Ammon's horn (tissue), 1 donor: ENCODE measurements at regions not wholly inside any gene's neighbourhood (a gene's known extent, or its start where the extent isn't known, plus 50 kb on each side); places are given as distances from the start of the nearest gene placed in this dataset.
"Not testable (repeated sequence)": the region's sequence is repeated elsewhere in the genome, so short reads cannot be mapped to it uniquely, and the experiment has no call there.

Experiments
- DNase-seq: peaks from one replicate; pipeline ENCODE4 v3.0.0-alpha.2; 2016; ENCODE audit warnings: low spot score

DNA sequence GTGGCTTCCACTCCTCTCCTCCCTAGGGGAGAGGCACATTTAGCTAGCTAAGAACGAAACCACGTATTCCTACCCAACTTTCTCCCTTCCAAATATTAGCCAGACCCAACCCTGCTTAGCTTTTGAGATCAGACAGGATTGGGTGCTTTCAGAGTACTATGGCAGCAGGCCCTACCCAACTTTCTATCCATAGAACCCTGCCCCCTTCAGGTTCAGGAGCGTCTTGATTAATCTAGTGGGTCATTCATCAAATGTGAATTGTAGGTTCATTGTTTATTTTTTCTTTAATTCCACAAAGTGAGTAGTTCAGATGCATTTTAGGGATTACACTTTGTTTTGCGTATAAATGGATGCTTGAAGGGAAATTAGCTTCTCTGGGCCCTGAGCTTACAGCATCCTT, 188.3 kb downstream of the MIB1 start:
- DNase-seq = no peak

DNA sequence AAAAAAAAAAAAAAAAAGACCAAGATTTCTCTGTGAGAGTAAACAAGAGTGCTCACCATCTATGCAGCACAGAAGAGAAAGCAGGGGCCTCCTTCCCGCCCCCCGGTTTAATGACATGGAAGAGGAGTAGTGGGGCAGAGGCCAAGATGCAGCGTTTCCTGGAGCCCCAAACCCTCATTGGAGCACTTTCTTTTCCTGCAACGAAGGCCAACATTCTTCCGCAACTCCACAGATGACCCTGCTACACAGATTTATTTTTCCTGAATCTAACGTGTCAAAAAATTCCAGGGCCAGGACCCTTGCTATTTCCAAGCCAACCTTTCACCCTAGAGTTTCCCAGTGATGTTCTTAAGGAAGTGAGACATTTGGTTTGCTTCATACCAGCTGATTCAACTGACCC, 189.6 kb downstream of the MIB1 start:
- no peak for DNase-seq

DNA sequence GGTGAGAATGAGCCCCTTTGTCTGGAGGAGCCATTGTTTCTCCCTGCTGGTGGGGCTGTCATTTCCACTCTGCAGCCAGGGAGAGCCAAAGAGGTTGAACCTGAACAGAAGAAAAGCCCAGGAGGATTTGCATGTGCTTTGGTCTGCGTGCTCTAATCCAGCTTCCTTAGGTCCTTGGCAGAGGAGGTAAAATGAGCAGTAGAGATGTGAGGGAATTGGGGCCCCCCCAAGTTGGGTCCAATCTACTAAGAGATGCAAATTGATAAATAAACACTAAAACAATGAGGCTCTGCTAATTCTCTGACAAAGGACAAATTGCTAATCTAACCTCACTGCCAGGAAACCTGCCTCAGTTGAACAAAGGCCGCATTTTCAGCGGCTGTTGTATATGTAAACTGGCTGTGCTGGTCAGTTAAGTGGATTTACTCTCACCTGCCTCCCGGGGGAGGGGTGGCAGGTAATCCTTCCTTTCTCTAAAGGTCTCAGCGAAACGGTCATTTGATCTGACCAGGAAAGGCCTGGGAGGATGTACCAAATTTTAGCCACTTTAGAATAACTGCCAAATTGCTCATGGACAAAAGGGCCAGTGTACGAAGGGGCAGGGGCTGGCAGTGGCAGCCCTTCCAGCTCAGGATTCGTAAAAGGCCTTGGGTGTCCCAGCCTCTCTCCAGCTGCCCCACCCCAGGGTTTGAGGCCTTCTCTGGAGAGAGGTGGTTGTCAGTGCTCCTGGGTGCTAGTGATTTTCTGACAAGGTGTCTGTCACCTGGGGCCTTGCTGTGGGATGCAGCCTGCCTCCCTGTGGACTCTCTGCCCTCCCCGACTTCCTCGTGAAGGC, 193.6 kb downstream of the MIB1 start:
- no peak for DNase-seq

DNA sequence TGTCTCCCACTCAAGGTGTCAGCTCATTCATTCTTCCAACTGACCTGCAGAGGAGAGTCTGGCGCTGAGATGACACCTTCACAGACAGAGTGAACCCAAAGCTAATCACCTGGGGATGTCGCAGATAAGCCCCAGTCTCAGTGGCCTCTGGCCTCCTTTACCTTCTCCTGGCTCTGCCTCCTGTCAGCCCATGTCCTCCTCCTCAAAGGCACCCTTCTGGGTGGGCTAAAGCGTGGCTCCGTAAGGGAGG, 194.1 kb downstream of the MIB1 start:
- DNase-seq = no peak

DNA sequence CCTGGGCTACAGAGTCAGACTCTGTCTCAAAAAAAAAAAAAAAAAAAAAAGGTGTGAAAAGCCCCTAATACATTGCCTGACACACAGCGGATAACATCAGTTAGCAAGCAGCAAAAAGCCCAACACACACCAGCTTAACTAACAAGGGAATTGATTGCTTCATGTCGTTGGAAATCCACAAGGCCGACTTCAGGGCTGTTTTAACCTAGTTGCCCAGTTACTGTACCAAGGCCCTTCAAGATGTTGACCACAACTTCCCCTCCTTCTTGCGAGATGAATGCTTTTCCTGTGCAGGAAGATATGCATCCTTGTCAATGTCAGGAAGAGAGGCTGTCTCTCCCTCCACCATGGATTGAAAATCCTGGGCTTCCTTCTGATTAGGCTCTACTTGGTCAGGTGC, 202.9 kb downstream of the MIB1 start:
- DNase-seq = no peak

DNA sequence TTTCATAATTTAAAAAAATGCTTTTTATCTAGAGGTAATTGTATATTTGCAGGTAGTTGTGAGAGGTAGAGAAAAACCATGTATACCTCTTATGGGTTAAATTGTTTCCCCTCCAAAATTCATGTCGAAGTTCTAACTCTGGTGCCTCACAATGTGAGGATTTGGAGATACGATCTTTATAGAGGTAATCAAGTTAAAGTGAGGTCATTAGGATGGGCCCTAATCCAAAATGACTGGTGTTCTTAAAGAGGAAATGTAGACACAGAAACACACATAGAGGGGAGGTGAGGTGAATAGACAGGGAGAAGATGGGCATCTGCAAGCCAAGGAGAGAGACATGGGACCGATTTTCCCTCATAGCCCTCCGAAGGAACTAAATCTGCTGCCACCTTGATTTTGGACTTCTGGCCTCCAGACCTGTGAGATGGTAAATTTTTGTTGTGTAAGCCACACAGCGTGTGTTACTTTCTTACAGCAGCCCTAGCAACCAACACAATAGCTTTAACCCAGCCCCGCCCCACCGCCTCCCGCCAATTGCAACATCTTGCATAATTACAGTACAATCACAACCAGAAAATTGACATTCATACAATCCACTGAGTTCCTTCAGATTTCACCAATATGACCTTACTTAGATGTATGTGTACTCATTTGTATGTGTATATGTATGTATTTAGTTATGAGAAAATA, 208.9 kb downstream of the MIB1 start:
- DNase-seq = no peak

DNA sequence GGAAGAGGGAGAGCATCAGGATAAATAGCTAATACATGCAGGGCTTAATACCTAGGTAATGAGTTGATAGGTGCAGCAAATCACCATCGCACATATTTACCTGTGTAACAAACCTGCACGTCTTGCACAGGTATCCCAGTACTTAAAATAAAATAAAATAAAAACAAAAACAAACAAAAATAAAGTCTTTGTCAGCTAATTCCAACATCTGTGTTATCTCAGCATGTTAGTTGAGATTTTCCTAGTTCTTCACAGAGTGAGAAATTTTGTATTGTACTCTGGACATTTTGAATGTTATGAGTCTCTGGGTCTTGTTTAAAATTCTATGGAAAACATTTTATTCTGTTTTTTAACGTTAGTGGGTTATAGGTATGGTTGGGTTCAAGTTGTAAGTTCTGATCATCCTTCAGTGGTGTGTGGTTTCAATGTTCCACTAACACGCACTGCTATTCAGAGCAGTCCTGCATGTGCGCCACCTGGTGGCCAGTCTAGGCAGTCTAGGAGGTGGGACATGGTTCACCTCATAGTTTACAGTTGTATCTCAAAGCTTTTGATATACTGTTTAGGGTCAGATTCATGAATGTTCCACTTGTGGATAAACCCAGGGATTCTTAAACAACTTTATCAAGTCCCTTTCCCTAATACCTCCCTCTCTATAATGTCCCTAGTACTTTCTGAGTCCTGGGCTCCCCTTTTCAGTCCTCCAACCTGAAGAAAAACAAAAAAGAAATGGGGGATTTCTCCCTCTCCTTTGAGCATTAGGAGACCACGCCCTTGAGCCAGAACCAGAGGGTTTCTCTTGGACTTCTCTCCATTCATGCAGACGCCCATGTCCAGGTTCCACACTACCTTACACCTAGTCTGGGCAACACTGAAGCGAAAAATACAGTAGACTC, 213.4 kb upstream of the GATA6 start:
- peak; percentile 75 for DNase-seq

DNA sequence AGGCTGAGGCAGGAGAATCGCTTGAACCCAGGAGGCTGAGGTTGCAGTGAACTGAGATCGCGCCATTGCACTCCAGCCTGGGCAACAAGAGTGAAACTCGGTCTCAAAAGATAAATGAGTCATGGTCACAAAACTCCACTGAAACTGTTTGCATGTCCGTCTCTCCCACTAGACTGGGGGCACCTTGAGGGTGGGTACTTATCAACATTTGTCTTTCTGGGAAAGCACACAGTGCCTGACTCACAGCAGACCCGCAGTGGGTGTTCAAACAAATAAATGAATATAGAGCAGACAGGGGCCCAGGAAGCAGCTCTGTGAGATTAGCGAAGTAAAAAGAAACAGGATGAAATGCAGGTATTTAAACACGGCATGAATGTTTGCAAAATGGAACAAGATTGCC, 211.1 kb upstream of the GATA6 start:
- no peak for DNase-seq

DNA sequence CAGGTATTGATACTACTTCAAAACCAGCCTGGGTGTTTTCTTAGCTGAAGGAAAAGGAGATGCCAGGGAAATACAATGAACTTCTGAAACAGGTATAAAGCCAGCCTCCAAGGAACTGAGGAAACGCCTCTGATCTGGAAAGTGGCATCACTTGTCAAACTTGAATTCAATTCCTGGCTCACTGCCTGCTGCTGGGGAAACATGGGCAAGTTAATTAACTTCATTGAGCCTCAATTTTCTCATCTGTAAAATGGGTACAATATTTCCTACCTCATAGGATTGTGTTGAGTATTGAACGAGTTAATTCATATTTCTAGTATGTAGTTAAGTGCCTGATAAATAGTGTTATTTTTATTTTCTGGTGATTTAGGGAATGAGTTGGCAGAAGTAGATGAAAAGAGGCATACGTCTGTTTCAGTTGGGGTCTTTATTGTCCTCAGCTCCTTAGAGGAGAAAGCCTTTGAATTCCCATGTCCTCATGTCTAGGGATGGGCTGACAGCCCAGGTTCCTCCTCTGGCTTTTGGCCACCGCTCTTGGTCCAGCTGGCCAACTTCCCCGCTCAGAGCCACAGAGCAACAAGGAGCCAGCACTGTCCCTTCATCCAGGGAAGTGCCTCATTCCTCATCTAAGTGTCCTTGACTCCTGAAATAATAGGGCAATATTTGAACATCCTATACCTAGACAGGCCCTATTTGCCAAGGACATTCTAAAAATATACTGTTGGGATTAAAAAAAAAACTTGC, 210.5 kb upstream of the GATA6 start:
- DNase-seq = no peak

DNA sequence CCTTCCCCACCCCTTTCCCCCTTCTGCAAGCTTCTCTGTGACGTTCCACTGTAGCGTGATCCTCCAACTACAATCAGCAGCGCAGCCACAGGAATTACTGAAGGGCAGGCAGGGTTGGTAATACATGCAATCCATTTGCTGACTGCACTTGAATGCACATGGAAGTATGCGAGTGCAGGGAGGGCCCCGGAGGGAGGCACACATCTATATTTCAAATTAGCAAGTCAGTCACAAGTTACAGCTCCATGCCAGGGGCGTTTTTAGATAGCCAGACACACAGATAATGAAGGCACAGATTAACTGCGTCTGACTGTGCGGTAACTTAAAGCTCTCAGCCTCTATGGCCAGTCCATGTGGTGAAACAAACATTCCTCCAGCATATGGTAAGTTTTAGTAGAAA, 209.2 kb upstream of the GATA6 start:
- DNase-seq = no peak

DNA sequence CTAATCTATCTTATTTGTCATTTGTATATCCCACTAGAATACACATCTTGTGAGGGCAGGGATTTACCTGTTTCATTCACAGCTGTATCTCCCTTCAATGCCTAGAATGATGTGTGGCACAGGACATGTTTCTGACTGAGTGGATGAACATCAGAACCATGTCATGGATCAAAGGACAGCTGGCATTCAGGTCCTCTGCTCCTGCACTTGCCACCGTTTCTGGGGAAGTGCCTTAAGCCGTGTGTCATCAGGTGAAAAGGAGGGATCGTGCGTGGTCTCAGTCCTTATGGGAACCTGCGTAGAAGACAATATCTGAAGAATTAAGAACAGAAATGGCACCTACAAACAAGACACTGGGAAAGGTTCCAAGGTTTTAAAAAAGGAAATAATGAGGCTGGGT, 206.1 kb upstream of the GATA6 start:
- DNase-seq = no peak

DNA sequence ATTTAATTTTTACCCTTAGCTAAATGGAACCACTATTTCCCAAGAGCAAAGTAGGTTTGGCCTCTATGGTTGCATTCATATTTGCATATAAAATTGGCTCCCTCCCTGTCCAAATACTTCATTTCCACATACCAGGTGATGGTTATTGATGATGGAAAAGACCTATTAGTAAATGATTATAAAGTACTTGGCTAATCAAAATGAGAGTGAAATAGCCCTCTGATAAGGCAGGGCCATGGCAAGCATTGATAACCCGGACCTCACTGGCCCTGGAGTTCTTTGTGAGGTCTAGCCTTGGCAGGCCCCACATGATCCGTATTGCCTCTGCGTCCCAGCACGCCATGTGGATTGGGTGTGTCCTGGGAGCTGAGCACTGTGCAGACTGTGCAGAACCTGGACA, 201.1 kb upstream of the GATA6 start:
- no peak for DNase-seq

DNA sequence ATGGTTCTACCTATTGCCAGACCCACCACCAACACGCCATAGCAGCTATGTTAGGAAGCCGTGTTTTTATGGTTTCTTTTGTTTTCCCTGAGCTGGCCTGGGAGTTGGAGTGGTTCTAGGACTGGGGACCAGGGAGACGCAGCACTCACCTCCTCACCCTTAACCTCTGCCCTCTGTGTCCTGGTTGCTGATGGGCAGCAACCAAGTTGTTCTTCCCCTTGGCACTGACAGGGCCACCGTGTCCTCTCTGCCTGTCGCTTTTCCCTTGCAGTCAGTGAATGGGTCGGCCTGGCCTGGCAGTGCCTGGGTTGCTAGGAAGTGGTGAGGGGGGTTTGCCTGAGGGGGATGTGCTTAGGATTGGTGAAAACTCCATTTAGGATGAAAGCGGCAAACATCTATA, 197.1 kb upstream of the GATA6 start:
- DNase-seq = no peak

DNA sequence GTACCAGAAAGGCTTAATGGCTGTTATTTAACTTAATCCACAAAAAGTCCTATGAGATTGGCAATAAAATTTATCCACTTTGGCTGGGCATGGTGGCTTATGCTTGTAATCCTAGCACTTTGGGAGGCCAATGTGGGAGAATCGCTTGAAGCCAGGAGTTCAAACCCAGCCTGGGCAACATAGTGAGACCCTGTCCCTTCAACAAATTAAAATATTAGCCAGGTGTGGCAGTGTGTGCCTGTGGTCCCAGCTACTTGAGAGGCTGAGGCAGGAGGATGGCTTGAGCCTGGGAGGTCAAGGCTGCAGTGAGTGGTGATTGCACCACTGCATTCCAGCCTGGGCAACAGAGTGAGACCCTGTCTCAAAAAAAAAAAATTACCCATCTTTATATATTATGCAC, 193.4 kb upstream of the GATA6 start:
- not testable (repeated sequence) for DNase-seq

DNA sequence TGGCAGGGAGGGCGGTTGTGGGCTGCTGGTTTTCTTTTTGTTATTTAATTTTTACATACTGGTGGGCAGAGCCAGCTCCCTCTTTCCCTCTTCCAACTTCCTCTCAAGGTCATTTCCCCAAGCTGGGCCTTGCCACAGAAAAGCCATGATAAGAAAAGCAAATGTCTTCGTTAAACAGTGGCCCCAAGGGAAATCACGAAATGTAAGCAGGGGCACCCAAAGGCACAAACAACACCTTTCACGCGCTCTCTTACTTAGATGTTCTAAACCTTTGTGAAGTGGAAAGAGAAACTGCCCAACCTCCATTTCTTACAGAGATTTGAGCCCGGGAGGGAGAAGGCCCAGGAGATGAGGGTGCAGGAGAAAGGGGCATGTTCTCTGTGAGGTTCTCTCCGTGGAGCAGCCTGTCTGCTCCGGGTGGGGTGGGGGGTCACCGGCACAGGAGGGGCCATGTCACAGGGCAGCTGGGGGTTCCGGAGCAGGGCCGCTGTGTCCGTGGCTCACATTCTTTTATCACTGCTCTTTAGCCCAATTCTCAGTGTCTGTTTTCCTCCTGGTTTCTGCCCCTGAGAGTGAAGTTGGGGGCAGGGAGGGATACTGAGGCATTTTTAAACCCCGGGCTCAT, 190.7 kb upstream of the GATA6 start:
- no peak for DNase-seq

DNA sequence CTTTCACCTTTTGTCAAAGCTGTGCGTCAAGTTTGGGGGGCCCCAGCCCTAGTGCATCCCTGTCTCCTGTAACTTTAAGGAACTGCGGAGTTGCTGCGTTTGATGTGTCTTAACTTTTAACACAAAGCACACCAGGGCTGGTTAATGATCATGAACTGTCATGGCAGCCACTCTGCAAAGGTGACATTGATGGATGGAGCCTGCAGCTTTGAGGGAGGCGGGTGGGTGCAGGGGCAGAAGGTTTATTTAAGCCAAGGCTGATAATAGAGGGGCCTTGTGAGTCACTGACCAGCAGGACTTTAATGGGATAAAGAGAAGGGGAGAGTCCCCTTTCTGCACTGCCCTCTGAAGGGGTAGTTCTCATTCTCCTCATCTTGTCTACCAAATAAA, 190.2 kb upstream of the GATA6 start:
- no peak for DNase-seq

DNA sequence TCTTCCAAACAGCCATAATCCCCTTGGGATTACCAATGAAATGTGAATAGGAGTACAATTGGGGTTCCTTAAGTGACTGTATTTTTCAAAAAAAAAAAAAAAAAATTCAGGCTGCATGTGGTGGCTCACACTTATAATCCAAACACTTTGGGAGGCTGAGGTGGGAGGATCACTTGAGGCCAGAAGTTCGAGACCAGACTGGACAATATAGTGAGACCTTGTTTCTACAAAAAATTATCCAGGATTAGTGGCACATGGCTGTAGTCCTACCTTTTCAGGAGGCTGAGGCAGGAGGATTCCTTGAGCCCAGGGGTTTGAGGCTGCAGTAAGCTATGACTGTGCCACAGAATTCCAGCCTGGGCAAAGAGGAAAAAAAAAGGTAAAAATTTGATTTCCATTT, 189.6 kb upstream of the GATA6 start:
- no peak for DNase-seq

DNA sequence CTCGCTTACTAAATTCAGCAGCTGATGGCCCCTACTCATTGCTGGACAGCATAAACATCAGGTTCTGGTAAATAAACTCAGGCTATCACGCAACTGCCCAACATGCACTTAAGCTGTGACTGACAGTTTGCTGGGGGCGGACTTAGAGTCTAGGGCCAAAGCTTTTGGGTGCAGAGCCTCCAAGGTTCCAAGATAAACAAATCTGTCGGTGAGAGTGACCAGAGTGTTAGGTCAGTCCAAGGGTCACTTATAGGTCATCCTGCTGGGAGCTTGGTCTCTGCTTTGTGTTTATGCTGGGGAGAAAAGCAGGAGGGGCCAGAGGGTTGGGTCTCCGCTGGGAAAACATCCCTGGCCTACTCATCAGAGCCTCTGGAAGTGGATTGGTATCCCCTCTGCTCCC, 188.6 kb upstream of the GATA6 start:
- DNase-seq = no peak

DNA sequence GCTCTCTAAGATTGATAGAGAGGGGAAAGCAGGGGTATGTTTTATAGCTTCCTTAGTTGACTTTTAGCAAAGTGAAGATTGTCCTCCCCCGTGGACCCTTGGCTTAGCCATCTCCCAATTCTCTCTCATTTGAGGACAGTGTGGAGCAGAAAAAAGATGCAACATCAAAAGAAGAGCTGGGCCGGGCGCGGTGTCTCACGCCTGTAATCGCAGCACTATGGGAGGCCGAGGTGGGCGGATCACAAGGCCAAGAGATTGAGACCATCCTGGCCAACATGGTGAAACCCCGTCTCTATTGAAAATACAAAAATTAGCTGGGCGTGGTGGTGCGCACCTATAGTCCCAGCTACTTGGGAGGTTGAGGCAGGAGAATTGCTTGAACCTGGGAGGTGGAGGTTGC, 187.9 kb upstream of the GATA6 start:
- DNase-seq = not testable (repeated sequence)

DNA sequence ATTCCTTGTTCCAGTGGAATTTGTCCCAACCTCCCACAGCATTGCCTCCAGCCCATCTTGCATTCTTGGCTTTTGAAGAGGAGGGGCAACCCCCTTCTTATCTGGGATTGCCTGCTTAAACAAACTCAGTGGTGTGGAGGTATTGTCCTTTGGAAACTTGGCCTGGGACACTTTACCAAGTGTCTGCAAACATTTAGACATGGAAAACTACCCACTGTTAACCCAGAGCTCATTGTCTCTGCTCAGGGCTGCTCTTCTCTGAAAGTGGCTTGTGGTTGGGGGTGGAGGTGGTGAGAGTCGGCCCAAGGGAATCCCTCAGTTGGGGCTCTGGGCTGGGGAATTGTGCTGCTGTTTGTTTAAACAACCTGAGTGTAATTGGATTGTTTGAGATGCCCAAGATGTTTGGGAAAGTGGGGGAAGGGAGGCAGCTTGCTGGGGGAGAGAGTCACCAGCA, 178.3 kb upstream of the GATA6 start:
- DNase-seq = no peak

DNA sequence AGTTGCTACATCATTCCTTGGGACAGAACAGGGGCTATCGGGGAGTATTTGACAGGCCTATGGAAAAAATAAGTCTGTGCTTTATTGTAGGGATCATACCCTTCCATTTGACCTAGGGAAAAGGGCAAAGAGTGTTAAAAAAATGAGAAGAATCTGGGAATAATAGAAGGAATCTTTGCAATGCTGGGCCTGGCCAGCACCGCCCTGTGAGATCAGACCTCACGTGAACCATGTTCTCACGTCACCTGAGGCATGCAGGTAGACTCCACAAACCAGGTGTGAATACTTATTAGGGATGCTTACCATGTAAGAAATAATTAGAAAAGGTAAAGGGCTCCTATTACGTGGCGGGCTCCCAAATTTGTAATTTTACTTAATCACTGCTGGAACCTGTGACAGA, 177.5 kb upstream of the GATA6 start:
- DNase-seq = no peak

DNA sequence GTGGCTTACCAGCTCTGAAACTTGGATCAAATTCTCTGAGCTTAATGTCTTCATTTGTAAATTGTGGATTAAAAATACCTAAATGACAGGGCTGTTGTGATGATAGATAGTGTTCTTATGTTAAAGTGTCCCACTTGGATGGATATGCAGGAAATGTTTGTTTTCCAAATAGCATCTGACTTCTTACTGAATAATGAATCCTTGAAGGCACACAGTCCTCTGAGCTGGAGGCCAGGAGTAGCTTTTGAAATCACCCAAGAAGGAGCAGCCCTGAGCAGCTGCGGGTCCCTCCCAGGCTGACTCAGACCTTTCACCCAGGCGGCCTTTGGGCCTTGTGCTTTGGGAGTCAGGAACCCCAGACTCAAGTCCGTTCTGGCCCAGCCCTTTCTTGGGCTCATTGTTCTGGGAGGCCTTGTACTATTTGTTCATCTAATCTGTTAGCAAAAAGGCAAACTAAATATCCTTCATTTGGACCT, 173.0 kb upstream of the GATA6 start:
- DNase-seq = no peak
